Ureter (tissue), 1 donor: ENCODE measurements at regions not wholly inside any gene's neighbourhood (a gene's known extent, or its start where the extent isn't known, plus 50 kb on each side); places are given as distances from the start of the nearest gene placed in this dataset.
"Not testable (repeated sequence)": the region's sequence is repeated elsewhere in the genome, so short reads cannot be mapped to it uniquely, and the experiment has no call there.

Experiments used
- DNase-seq: peaks from one replicate; pipeline ENCODE4 v3.0.0-alpha.2; 2020; ENCODE audit warnings: low spot score
- donor health status: DM: yes; HTN: yes; CAD: no.

DNA sequence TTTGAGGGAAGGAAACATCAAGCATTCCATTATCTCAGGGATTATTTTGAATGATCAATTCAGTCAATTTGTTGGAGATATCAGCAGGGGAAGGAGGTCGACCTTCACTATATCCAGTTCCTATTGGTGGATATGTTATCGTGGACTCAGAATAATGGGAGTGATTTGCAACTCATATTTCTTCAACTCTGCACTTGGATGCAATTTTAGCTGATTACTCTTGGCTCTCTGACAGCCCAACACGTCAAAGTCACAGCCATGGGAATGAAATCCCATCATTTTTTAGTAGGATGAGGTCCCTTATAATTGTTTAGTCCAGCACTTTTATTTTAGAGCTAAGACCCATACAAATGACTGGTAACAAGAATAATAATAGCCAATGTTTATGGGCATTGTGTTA lies 371.8 kb upstream of the RPS23 start:
- DNase-seq: no peak

DNA sequence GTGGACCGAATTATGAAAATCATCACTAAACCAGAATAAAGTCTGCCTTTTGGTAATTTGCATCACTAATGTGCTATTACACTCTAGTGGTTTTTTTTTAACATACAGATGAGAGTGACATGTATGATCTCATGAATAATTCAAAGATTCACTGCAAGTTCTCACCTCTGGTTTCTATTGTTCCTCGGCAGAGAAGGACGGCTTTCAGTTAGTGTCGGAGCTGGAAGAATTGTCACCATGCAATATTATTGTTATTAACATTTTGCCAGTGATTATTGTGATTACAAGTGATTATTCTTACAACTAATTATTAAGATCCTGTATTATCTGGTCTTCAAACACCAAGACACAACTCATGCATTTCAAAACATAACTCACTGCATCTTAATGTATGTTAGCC lies 366.6 kb upstream of the RPS23 start:
- no peak for DNase-seq

DNA sequence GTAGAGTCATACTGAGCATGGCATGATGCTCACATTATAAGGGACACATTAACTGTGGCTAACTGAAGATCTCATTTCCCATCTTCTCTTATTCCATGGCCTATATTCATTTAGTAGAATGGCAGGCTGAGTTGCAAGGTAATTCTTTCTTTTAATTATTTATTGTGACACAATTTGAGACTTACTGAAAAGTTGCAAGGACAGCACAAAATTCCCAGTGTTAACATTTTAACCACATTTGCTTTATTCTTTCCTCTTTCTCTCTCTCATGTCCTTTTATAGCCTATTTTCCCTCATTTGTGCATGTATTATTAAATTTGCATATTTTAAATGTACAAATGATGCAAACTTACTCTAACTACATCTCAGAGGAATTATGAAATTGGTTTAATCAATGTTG lies 366.1 kb upstream of the RPS23 start:
- DNase-seq: no peak

DNA sequence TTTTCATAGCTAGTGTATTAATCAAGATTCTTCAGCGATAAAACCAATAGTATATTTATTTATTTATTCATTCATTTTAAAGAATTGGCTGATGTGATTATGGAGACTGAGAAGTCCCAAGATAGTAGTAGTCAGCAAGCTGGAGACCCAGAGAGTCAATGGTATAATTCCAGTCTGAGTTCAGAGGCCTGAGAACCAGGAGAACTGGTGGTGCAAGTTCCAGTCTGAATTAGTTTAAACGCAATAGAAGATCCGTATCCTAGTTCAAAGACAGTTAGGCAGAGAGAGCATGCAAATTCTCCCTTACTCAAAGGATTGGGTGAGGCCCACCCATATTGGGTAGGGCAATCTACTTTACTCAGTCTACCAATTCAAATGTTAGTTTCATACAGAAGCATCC lies 364.2 kb upstream of the RPS23 start:
- no peak for DNase-seq

DNA sequence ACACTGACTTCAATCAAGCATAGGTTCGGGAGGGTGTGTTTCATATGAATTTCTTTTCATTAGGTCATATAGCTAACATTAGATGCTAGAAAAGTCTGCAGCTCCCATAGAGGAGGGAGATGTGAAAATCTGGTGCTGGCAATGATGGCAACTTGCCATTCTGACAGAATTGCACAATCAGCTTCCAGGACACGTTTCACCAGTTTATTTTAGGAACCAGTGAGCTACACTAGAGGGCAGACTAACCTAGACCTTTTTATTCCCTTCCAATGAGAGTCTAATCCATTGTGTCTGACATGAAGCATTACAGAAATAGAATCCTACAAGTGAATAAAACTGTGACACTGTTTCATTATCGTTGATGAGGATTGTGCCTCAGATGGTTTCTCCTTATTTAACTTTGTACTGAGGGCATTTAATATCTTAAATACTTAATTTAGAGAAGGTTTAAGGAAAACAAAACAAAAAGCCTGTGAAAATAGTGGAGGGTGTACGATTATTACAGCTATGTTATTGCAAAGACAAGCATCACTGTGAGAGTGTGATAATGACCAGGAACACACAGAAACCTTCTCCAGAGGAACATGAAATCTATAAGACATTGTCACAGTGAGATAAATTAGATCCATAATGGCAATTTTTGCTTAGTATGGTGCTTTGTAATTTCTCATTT lies 363.3 kb upstream of the RPS23 start:
- DNase-seq: peak; percentile 88

DNA sequence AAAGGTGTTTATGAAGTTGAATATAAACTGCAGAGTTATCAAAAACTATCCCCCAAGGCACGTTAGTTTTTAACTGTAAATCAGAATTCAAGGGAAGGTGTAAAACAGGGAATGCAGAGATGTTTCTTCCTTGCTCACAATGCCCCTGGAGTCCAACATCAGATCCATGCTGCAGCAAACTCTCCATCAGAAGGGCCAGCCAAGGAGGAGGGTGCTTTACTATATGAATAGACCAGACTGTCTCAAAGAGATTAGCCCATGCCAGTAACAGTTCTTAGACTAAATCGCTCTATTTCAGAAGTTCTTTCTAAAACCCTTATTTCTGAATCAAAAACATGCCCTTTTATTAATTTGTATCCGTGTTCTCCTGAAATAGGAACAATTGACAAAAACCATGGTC lies 362.8 kb upstream of the RPS23 start:
- no peak for DNase-seq

DNA sequence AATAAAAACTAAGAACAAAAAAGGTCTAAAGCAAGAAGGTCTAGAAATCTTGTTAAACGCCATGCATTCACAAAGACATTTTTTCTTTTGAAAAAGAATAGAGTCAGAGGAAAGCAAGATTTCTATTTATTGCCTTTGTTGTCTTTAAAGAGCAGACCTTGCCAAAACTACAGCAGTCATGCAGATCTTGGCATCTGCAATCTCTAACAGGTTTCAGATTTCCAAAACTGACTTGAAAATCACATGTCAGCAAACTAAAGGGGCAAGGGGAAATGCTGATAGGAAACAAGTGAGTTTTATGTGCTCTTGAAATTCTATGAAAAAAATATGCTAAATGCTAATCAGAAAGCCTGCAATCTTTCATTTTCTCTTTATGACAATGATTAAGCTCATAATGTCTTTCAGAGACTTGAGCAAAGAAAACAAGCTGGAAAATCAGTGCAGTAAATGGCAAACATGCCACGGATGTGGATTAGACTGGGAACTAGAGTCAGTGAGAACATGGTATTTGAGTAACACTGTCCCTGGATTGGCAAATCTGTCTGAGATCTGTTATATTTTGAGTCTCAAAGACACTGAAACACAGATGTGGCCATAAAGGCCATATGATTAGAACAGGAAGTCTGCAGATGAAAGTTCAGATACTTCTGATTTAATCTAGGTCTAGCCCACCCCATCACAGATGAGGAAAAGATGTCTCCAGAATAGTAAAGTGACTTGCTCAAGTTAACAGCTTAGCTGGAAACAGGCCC lies 361.4 kb upstream of the RPS23 start:
- no peak for DNase-seq

DNA sequence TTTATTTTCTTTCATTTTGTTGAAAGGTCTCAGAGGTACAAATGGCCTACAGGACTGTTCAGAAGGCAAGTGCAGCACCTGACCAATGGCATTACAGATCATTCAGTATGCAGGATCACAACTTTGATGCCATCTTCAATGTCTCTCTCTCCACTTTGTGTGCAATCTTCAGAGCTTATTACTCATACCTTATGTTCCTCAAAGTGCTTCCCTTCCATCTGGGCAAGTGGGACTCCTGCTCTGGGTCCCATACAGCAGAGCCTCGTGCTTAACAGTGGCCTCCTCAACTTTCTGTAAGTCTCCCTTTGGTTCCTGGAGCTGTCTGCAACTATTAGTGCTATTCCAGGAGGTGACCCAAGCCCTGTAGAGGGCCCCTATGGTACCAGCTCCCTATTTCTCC lies 358.4 kb upstream of the RPS23 start:
- DNase-seq: no peak

DNA sequence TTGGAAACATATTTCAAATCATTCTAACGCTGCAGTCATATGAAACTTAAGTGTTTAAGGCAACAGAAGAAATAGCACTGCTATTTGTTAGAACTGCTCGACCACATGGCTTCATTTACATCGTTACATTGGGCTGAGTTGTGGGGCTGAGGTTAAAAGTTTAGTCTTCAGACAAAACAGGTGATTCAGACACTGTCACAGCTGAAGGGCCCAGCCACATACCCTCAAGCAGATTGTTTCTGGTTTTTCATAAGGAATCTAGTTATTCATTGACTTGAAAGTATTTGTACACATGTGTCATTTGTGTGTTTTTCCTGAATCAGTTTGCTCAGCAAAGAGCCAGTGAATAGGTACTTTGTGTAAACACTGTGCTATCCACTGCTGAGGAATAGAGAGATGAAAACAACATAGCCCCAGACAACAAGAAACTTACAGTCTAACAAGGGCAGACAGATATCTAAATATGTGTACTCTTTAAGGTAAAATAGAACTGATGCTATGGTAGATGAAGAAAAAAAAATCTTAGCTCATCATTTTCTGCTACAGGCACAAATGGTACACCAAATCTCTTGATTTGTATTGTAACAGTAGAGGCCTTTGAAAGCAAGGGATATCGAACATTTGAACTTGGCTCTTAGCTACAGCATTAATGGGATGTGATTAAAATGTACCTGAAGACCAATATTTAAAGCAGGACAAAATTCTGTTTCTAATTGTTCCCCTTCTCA lies 357.6 kb upstream of the RPS23 start:
- DNase-seq: no peak

DNA sequence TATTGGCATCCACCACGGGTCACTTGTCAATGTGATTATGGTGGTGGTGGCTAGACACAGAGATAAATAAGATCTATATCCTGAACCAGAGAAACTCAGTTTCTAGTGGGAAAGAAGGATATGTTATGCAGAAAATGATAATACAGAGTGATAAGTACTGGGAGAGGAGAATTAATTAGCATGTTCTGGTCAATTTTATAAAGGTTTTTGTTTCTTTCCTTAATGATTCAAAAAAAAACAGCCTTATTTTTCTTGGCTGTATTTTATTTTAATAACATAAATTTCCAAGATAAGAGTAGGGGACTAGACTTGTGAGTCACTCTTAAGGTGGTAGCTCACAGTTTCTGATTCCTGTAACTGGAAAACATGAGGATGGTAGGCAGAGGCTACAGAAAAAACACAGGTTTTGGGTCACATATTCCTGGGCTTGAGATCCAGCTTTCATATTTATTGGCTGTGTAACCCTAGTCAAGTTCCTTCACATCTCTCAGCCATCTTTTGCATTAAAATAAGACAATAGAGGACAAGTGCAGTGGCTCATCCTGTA lies 350.3 kb upstream of the RPS23 start:
- no peak for DNase-seq

DNA sequence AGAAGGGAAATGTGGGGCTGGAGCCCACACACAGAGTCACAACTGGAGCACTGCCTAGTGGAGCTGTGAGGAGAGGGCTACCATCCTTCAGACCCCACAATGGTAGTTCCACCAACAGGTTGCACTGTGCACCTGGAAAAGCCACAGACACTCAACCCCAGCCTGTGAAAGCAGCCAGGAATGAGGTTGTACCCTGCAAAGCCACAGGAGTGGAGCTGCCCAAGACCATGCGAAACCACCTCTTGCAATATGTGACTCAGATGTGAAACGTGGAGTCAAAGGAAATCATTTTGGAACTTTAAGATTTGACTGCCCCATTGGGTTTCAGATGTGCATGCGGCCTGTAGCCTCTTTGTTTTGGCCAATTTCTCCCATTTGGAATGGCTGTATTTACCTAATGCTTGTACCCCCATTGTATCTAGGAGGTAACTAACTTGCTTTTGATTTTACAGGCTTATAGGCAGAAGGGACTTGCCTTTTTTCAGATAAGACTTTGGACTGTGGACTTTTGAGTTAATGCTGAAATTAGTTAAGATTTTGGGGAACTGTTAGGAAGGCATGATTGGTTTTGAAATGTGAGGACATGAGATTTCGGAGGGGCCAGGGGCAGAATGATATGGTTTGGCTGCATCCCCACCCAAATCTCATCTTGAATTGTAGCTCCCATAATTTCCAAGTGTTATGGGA lies 348.9 kb upstream of the RPS23 start:
- DNase-seq: not testable (repeated sequence)

DNA sequence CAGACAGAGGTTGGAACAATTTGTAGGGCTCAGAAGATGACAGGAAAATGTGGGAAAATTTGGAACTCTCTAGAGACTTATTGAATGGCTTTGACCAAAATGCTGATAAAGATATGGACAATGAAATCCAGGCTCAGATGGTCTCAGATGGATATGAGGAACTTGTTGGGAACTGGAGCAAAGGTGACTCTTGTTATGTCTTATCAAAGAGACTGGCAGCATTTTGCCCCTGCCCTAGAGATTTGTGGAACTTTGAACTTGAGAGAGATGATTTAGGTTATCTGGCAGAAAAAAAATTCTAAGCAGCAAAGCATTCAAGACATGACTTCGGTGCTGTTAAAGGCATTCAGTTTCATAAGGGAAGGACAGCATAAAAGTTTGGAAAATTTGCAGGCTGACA lies 347.9 kb upstream of the RPS23 start:
- not testable (repeated sequence) for DNase-seq

DNA sequence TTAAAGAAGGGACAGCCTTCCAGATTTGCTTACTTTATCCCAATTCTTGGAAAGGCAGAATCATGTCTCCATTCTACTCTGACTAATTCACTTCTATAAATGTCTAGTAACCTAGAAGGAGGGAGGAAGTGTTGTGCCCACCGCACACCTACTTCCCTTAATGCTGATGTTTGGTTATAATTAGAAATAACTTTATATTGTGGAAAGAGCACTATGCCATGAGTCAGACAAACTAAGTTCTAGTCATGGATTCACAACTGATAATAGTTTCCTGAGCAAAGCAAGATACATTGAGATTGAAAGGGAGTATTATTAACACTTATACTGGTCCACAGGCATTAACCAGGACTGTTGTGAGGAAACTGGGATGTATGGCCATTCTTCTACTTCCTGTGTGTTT lies 345.9 kb upstream of the RPS23 start:
- no peak for DNase-seq

DNA sequence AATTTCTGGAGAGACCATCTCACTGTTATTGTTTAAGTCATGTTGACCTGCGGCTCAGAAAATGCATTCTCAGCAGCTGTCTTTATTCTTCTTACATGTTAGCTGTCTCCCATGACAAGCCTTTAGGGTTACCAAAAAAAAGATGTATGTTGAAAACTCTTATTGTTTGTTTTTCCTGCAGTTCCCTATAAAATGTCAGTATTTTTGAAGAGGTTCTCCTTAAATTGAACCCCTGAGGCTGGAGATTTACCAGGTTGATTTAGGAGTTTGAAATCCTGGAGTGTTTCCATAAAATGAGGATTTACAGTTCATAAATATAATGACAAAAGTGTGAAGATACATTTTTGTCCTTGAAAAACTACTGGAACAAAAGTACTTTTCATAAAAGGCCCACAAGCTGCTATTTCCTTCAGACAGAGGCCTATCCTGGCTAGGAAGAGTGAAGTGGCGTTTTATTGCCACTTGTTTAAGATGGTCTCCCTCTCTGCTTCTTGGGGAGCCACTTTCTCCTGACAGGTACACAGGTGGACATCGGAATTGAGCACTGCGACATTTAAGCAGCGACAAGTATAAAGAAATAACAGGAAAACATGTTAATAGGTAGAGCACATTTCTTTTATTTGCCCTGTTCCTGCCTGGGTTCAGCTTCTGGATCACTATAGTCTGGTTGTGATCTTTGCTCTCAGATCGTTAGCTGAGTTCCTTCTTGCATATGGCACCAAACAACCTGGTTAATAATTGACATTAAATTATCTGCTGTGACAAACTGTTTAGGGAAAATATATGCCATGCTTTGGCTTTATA lies 344.8 kb upstream of the RPS23 start:
- no peak for DNase-seq

DNA sequence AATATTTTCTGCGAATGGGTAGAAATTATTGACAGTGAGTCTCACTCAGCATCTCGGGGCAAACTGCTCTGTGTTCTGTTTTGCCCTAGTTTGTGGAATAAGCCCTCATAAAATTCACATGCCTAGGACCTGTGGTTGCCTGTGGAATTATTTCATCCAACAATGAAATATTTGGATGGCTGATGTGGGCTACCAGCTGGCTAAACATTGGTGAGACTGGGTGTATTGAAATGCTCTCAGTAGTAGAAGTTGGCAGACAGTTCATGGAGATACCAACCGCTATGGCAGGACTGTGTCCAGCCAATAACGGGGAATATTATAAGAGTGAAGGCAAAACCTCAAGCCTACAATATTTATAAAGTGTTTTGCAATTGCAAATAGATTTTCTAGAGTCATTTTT lies 344.1 kb upstream of the RPS23 start:
- no peak for DNase-seq

DNA sequence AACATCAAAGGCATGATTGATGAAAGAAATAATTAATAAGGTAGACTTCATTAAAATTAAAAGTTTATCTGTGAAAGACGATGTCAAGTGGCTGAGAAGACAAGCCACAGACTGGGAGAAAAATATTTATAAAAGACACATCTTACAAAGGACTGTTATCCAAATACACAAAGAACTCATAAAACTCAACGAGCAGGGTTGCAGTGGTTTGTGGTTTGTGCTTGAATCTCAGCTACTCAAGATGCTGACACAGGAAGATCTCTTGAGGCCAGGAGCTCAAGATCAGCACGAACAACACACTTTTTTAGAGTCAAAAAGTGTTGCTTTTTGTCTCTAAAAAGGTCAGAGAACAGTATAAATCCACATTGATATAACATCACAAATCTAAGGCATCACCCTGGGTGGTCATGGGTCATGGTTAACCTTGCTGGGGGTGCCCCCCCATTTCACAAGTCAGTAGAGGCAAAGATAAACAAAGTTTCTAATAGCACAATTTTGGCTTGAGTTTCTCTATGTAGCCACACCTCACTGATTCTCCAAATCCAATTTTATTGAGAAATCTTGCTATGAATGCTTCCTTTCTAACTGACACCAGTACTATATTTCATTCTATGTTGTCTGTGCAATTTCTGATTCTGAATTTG lies 342.9 kb upstream of the RPS23 start:
- DNase-seq: no peak

DNA sequence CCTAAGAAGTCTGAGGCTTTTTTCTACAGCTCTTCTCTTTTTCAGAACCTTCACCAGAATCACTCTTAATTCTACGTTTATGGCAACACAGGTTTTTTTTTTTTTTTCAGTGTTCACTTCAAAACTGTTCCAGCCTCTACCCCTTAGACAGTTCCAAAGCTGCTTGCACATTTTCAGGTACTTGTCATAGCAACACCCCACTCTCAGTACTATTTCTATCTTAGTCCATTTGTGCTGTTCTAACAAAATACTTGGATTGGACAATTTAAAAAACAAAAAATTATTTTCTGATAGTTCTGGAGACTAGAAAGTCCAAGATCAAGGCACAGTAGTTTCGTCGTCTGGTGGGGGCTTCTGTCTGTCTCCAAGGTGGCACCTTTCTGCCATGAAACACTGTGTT lies 340.9 kb upstream of the RPS23 start:
- no peak for DNase-seq

DNA sequence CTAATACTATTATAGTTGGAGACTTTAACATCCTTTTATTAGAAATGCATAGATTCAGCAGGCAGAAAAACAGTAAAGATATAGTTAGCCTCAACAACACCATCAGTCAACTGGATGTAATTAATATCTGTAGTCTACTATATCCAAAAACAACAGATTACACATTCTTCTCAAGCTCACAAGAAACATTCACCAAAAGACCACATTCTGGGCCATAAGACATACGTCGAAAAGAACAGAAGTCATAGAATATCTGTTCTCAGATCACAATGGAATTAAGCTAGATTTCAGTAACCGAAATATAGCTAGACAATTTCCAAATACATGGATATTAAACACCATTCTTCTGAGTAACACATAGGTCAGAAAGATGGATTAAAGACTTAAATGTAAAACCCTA lies 336.6 kb upstream of the RPS23 start:
- no peak for DNase-seq

DNA sequence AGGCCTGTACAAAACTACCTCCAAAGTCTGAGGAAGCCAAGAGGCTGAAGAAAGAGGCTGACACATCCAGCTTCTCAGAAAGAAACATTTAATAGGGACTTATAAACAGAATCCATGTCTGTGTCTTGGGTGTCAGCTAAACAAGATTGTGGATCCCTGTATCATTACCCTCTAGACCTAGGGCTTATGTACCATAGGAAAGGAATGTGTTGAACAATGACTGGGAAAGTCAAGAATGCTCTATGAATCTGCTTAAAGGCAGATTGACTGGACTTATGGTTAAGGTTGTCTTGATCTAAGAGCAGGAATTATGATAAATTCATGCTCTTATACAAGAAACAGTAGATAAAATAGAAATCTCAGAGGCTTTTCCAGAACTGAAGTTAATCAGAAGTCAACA lies 335.7 kb upstream of the RPS23 start:
- no peak for DNase-seq

DNA sequence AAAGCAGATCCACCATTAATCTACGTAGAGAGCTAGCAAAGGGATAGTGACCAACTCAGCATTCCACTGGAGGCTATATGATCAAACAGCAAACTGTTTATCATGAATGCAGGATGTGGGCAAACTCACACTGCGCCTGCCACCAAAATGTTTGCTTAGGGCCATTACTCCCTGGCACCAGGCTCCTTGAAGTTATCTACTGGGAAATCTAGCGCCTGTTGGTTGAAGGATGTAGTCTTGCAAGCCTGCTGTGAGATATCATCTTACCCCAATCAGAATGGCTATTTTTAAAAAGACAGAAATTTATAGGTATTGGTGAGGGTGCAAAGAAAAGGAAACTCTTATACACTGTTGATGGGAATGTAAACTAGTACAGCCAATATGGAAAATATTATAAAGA lies 332.5 kb upstream of the RPS23 start:
- no peak for DNase-seq

DNA sequence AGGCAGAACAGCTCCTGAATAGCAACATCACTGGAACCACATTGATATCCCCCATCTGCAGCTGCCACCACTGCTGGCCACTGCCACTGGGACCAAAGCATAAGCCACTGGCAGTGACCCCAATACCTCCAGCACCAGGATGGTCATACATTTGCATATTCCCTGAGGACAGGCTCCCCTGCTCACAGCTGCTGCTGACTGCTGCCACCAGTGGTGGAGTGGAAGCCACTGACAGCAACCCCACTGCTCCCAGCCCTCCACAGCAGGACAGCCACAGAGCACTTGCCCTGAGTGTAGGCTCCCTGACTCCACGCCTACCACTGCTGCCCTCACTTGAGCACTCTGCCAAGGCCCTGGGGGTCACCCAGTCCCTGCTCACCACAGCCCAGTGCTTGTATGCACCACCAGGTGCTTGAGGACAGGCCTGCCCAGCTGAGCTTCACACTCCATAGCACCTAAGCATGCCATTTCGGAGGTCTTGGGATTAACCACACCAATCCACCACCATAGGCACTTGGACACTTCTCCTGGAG lies 327.4 kb upstream of the RPS23 start:
- DNase-seq: no peak
